ENCODE measurements at regions not wholly inside any gene's neighbourhood (a gene's known extent, or its start where the extent isn't known, plus 50 kb on each side); places are given as distances from the start of the nearest gene placed in this dataset.

GRCh38 chr10:81218307-81218706 lies 656.7 kb upstream of the NRG3 start:
- no peaks in the 10 kb centered on the region for H3K36me3 Mint-ChIP-seq (ENCODE audit: insufficient read depth, unreplicated experiment)
- no peak for DNase-seq
- H3K27ac Mint-ChIP-seq (ENCODE audit: unreplicated experiment), result no peak overlapping the region
- Histone ChIP-seq H3K36me3 (ENCODE audit: control insufficient read depth, insufficient read depth, low read length) (no peaks in the 10 kb centered on the region), H3K4me3 (ENCODE audit: low read depth, low read length) (no peak overlapping the region), H3K9me3 (no peaks in the 10 kb centered on the region), H3K27me3 (replicated peaks; ENCODE audit: control insufficient read depth, insufficient read depth, low read length) (no peaks in the 10 kb centered on the region), H3K4me1 (no peaks in the 10 kb centered on the region)
- H3K9me3 Mint-ChIP-seq (ENCODE audit: unreplicated experiment), result no peaks in the 10 kb centered on the region
- ChIA-PET CTCF (no interaction called here), POLR2A (no interaction called here)
- H3K4me1 Mint-ChIP-seq (ENCODE audit: low read depth, unreplicated experiment), result no peaks in the 10 kb centered on the region
- intact Hi-C loops (cut with micrococcal nuclease; ENCODE audit: unreplicated experiment), result no loop called here
- no peaks in the 10 kb centered on the region for H3K27me3 Mint-ChIP-seq (ENCODE audit: insufficient read depth, unreplicated experiment)
- TF ChIP-seq CTCF (IDR thresholded peaks at IDR 0.05; ENCODE audit: insufficient read depth in 1 of 2, low read depth in 1 of 2, low read length in 1 of 2, severe bottlenecking in 1 of 2, unreplicated experiment in 1 of 2), result no peak
- H3K4me3 Mint-ChIP-seq (ENCODE audit: unreplicated experiment), result no peak overlapping the region
- BruUV-seq (replicated peaks), result no TSS peak

GRCh38 chr10:81219758-81220157 lies 655.2 kb upstream of the NRG3 start:
- no TSS peak for BruUV-seq (replicated peaks)
- H3K4me3 Mint-ChIP-seq (ENCODE audit: unreplicated experiment), result no peak overlapping the region
- no peaks in the 10 kb centered on the region for H3K4me1 ChIP-seq
- no peak overlapping the region for H3K27ac Mint-ChIP-seq (ENCODE audit: unreplicated experiment)
- intact Hi-C loops (cut with micrococcal nuclease; ENCODE audit: unreplicated experiment), result no loop called here
- H3K36me3 Mint-ChIP-seq (ENCODE audit: insufficient read depth, unreplicated experiment), result no peaks in the 10 kb centered on the region
- H3K27me3 Mint-ChIP-seq (ENCODE audit: insufficient read depth, unreplicated experiment), result no peaks in the 10 kb centered on the region
- H3K9me3 Mint-ChIP-seq (ENCODE audit: unreplicated experiment), result no peaks in the 10 kb centered on the region
- H3K9me3 ChIP-seq, result no peaks in the 10 kb centered on the region
- H3K4me3 ChIP-seq (ENCODE audit: low read depth, low read length), result no peak overlapping the region
- no peaks in the 10 kb centered on the region for H3K27me3 ChIP-seq (replicated peaks; ENCODE audit: control insufficient read depth, insufficient read depth, low read length)
- no peaks in the 10 kb centered on the region for H3K4me1 Mint-ChIP-seq (ENCODE audit: low read depth, unreplicated experiment)
- no peak for DNase-seq
- CTCF ChIA-PET, result no interaction called here
- POLR2A ChIA-PET, result no interaction called here
- TF ChIP-seq CTCF (IDR thresholded peaks at IDR 0.05; ENCODE audit: insufficient read depth in 1 of 2, low read depth in 1 of 2, low read length in 1 of 2, severe bottlenecking in 1 of 2, unreplicated experiment in 1 of 2), result no peak
- no peaks in the 10 kb centered on the region for H3K36me3 ChIP-seq (ENCODE audit: control insufficient read depth, insufficient read depth, low read length)

- Mint-ChIP-seq H3K4me3 (ENCODE audit: unreplicated experiment) (no peak overlapping the region), H3K36me3 (ENCODE audit: insufficient read depth, unreplicated experiment) (no peaks in the 10 kb centered on the region), H3K27ac (ENCODE audit: unreplicated experiment) (no peak overlapping the region), H3K4me1 (ENCODE audit: low read depth, unreplicated experiment) (no peaks in the 10 kb centered on the region), H3K27me3 (ENCODE audit: insufficient read depth, unreplicated experiment) (no peaks in the 10 kb centered on the region), H3K9me3 (ENCODE audit: unreplicated experiment) (no peaks in the 10 kb centered on the region)
- H3K4me3 ChIP-seq (ENCODE audit: low read depth, low read length), result no peak overlapping the region
- no peaks in the 10 kb centered on the region for H3K9me3 ChIP-seq
- H3K27me3 ChIP-seq (replicated peaks; ENCODE audit: control insufficient read depth, insufficient read depth, low read length), result no peaks in the 10 kb centered on the region
- H3K4me1 ChIP-seq, result 0 out of 2 replicates have a peak, but pooled peaks cover 3% of the 10 kb centered on the region
- BruUV-seq (replicated peaks), result no TSS peak
- H3K36me3 ChIP-seq (ENCODE audit: control insufficient read depth, insufficient read depth, low read length), result no peaks in the 10 kb centered on the region
- no peak for TF ChIP-seq CTCF (IDR thresholded peaks at IDR 0.05; ENCODE audit: insufficient read depth in 1 of 2, low read depth in 1 of 2, low read length in 1 of 2, severe bottlenecking in 1 of 2, unreplicated experiment in 1 of 2)
- POLR2A ChIA-PET, result no interaction called here
- no peak for DNase-seq
- intact Hi-C loops (cut with micrococcal nuclease; ENCODE audit: unreplicated experiment), result no loop called here
- CTCF ChIA-PET, result no interaction called here
Measured at GRCh38 chr10:81248886-81249285, 626.1 kb upstream of the NRG3 start.
